ENCODE measurements at regions not wholly inside any gene's neighbourhood (a gene's known extent, or its start where the extent isn't known, plus 50 kb on each side); places are given as distances from the start of the nearest gene placed in this dataset.

DNA sequence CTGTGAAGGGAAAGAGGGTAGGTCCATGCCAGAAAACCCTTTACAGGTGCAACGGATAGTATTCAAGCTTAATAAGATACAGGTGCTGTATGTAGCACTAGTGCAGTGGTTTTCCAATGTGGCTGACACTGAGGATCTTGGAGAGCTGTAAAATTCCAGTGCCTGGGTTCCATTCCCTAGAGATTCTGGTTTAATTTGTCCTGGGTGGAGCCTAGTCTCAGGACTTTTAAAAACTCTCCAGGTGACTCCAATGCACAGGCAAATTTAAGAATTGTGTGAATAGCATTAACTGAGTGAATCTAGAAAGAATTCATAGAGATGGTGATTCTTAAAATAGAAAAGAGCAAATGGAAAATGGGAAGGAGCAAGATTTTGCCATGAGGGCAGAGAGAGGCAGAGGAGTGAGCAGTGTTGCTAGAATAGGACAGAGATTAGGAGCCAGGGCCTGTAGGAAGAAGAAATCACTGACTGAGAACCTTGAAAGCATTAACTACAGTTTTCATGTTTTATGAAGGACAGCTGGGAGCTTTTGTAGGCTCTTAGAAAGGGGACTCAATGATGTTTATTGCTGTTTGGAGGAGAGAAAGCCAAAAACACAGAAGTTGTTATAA, 261.8 kb downstream of the DLEU7 start:
- H3K27me3 ChIP-seq, result no peaks in the 10 kb centered on the region
- no peak for DNase-seq (ENCODE audit: extremely low spot score)
- 100% methylated on average over 1 of the region's 1 CpG for WGBS
- no peak overlapping the region for H3K4me3 ChIP-seq
- no peaks in the 10 kb centered on the region for H3K4me1 ChIP-seq
- no peaks in the 10 kb centered on the region for H3K36me3 ChIP-seq
- no peak overlapping the region for H3K27ac ChIP-seq (replicated peaks in 1 of 4)
- no peak for TF ChIP-seq POLR2AphosphoS5 (IDR thresholded peaks at IDR 0.05)
- TF ChIP-seq EP300 (IDR thresholded peaks at IDR 0.05), result no peak
- TF ChIP-seq CTCF (IDR thresholded peaks at IDR 0.05), result no peak
- no peak for TF ChIP-seq POLR2A (IDR thresholded peaks at IDR 0.05; ENCODE audit: low read depth)
- no peaks in the 10 kb centered on the region for H3K9me3 ChIP-seq
- intact Hi-C loops (cut with DNase I), result no loop called here

DNA sequence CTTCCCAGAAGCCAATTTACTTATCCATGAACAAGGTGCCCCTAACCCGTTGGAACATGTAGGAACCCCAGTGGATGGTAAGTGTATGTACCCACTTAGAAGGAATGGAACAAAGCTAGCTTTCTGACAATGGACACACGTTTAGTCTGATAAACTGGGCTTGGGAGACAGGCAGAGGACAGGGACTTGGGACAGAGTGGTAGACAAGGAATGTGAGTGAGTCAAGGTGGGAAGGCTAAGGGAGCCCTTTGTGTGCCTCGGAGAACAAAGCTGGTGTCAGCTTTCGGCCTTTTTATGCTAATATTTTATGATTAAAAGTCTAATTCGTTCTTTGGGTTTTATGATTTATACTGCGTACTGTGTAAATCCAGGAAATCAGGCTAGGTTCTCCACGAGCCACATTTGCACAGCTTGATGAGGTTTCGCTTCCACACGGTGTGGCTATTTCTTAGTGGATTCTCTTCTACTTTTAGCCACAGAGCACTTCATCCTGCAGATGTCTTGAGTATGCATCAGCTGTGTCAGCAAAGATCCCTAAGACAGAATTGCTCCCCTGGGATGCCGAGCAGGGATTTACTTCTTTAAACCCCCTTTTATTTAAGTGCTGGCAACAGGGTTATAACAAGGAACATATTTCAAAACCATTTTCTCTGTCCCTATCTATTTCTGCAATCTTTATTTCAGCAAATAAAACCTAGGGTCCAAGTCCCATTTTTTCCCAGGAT, 258.5 kb downstream of the DLEU7 start:
- Histone ChIP-seq H3K9me3 (no peaks in the 10 kb centered on the region), H3K4me1 (peaks cover 0 to 6% (median under 1%) of the 10 kb centered on the region in 4 donors), H3K27me3 (no peaks in the 10 kb centered on the region), H3K36me3 (no peaks in the 10 kb centered on the region), H3K27ac (replicated peaks in 1 of 4) (no peak overlapping the region), H3K4me3 (no peak overlapping the region)
- intact Hi-C loops (cut with DNase I), result no loop called here
- no peak for DNase-seq (ENCODE audit: extremely low spot score)
- TF ChIP-seq EP300 (IDR thresholded peaks at IDR 0.05) (no peak), POLR2AphosphoS5 (IDR thresholded peaks at IDR 0.05) (no peak), CTCF (IDR thresholded peaks at IDR 0.05) (no peak), POLR2A (IDR thresholded peaks at IDR 0.05; ENCODE audit: low read depth) (no peak)
- 89% methylated on average over 10 of the region's 10 CpGs for WGBS

DNA sequence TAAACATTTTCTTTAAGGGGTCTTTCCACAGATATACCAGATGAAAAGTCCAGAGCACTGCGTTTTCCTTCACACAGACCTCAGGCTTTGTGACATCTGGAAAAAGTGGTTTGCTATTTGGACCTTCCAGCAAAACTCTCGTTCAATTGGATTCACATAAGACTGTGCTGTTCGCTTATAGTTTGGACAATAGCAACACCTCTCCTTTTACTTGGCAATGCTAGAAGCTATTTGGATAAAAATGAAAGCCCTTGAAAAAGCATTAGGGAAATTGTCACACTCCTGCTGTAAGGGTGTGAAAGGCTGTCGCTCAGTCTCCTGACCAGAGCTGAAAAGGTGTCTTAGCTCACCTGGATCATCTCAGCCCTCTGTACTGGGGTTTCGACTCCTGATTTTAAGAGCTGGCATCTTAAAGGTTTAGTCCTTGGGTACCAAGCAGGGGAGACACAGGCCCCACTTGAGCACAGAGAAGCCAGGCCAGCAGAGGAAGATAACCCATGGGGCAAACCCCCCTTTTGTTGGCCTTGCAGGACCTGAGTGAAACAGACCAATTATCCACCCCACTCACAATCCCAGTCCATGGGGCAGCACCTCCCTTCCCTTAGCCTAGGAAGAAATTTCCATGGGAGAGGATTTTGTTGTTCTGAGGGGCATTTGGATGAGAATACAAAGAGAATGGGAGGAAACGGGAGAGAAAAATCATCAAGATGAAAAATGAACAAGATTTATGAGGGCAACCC, 257.6 kb downstream of the DLEU7 start:
- no peak for DNase-seq (ENCODE audit: extremely low spot score)
- peaks cover 0 to 7% (median 2%) of the 10 kb centered on the region in 4 donors for H3K4me1 ChIP-seq
- WGBS, result 82% methylated on average over 6 of the region's 6 CpGs
- no peaks in the 10 kb centered on the region for H3K9me3 ChIP-seq
- no peak overlapping the region for H3K27ac ChIP-seq (replicated peaks in 1 of 4)
- intact Hi-C loops (cut with DNase I), result no loop called here
- TF ChIP-seq CTCF (IDR thresholded peaks at IDR 0.05) (no peak), POLR2AphosphoS5 (IDR thresholded peaks at IDR 0.05) (no peak), EP300 (IDR thresholded peaks at IDR 0.05) (no peak), POLR2A (IDR thresholded peaks at IDR 0.05; ENCODE audit: low read depth) (no peak)
- no peaks in the 10 kb centered on the region for H3K27me3 ChIP-seq
- no peak overlapping the region for H3K4me3 ChIP-seq
- H3K36me3 ChIP-seq, result no peaks in the 10 kb centered on the region

DNA sequence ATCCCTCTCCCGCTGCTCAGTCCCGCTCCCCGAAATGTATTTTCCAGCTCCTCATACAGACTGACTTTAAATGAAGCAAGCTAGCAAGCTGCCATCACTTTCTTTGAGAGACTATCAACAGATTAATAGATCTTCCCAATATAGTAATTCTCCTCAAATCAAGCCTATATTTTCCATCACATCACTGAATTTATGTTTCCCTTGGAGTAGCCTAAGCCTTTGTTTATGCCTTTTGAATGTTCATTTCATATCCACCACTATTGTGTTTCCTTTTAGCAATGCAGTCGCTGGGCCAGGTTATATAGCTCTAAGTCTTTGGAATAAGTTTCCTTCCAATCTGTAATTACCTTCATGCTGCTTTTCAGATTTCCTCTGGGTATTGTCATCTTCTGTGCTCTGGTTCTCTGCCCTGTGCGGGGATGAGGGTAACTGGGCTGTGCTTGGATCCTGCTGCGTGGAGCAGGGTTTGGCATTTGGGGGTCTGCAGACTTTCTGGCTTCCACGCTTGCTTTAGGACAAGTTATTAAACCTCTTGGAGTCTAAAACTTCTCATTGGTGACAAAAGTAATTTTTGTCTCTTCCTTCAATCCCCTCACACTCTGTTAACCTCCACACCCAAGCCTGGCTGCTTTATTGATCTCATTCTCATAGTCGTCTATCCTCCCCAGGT, 256.9 kb downstream of the DLEU7 start:
- H3K4me3 ChIP-seq, result no peak overlapping the region
- no peak overlapping the region for H3K27ac ChIP-seq (replicated peaks in 1 of 4)
- no peaks in the 10 kb centered on the region for H3K9me3 ChIP-seq
- H3K36me3 ChIP-seq, result no peaks in the 10 kb centered on the region
- 82% methylated on average over 8 of the region's 8 CpGs for WGBS
- intact Hi-C loops (cut with DNase I), result no loop called here
- H3K4me1 ChIP-seq, result peaks cover 0 to 7% (median 2%) of the 10 kb centered on the region in 4 donors
- TF ChIP-seq EP300 (IDR thresholded peaks at IDR 0.05) (no peak), POLR2AphosphoS5 (IDR thresholded peaks at IDR 0.05) (no peak), POLR2A (IDR thresholded peaks at IDR 0.05; ENCODE audit: low read depth) (no peak), CTCF (IDR thresholded peaks at IDR 0.05) (no peak)
- no peak for DNase-seq (ENCODE audit: extremely low spot score)
- no peaks in the 10 kb centered on the region for H3K27me3 ChIP-seq

All from esophagus muscularis mucosa (tissue), 4 donors.